Loucy (cell line): ENCODE measurements at regions not wholly inside any gene's neighbourhood (a gene's known extent, or its start where the extent isn't known, plus 50 kb on each side); places are given as distances from the start of the nearest gene placed in this dataset.

Source experiments
- EZH2phosphoT487 ChIP-seq: fragments of 200-600 bp; IDR thresholded peaks from 2 replicates; pipeline ENCODE4 v1.6.1; 2018; ENCODE audit warnings: antibody characterized with exemption, mild to moderate bottlenecking, moderate library complexity, borderline replicate concordance
- TF ChIP-seq, protein P1 (sequence below): fragments of 200-600 bp; sonication (generic); conservative IDR thresholded peaks from 2 replicates; pipeline ENCODE4 v1.5.1; 2014; ENCODE audit warnings: mild to moderate bottlenecking, antibody characterized with exemption, low read length

- TF ChIP-seq, protein P1, sequence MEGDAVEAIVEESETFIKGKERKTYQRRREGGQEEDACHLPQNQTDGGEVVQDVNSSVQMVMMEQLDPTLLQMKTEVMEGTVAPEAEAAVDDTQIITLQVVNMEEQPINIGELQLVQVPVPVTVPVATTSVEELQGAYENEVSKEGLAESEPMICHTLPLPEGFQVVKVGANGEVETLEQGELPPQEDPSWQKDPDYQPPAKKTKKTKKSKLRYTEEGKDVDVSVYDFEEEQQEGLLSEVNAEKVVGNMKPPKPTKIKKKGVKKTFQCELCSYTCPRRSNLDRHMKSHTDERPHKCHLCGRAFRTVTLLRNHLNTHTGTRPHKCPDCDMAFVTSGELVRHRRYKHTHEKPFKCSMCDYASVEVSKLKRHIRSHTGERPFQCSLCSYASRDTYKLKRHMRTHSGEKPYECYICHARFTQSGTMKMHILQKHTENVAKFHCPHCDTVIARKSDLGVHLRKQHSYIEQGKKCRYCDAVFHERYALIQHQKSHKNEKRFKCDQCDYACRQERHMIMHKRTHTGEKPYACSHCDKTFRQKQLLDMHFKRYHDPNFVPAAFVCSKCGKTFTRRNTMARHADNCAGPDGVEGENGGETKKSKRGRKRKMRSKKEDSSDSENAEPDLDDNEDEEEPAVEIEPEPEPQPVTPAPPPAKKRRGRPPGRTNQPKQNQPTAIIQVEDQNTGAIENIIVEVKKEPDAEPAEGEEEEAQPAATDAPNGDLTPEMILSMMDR = no peak
- TF ChIP-seq EZH2phosphoT487 = no peak
Measured at GRCh38 chr9:13444245-13445102, 165.0 kb upstream of the MPDZ start.
